LNCAP (cell line): ENCODE measurements at regions not wholly inside any gene's neighbourhood (a gene's known extent, or its start where the extent isn't known, plus 50 kb on each side); places are given as distances from the start of the nearest gene placed in this dataset.

Experiments
- CTCF ChIP-seq: fragments of 450-650 bp; IDR thresholded peaks from 2 replicates; pipeline ENCODE4 v1.5.1; 2017; ENCODE audit warnings: mild to moderate bottlenecking

GRCh38 chr2:2730301-2730833 is 399.3 kb upstream of the MYT1L start:
- TF ChIP-seq CTCF, result no peak

GRCh38 chr2:2729246-2729645 is 398.2 kb upstream of the MYT1L start:
- no peak for TF ChIP-seq CTCF

GRCh38 chr2:2728635-2729034 is 397.6 kb upstream of the MYT1L start:
- TF ChIP-seq CTCF, result no peak

- no peak for TF ChIP-seq CTCF
Measured at GRCh38 chr2:2727876-2728511, 396.9 kb upstream of the MYT1L start.

GRCh38 chr2:2726163-2726562 is 395.1 kb upstream of the MYT1L start:
- no peak for TF ChIP-seq CTCF

- no peak for TF ChIP-seq CTCF
Measured at GRCh38 chr2:2723064-2723463, 392.0 kb upstream of the MYT1L start.

GRCh38 chr2:2721296-2721835 is 390.3 kb upstream of the MYT1L start:
- no peak for TF ChIP-seq CTCF

GRCh38 chr2:2720351-2720750 is 389.3 kb upstream of the MYT1L start:
- no peak for TF ChIP-seq CTCF
